ENCODE measurements at regions not wholly inside any gene's neighbourhood (a gene's known extent, or its start where the extent isn't known, plus 50 kb on each side); places are given as distances from the start of the nearest gene placed in this dataset.

DNA sequence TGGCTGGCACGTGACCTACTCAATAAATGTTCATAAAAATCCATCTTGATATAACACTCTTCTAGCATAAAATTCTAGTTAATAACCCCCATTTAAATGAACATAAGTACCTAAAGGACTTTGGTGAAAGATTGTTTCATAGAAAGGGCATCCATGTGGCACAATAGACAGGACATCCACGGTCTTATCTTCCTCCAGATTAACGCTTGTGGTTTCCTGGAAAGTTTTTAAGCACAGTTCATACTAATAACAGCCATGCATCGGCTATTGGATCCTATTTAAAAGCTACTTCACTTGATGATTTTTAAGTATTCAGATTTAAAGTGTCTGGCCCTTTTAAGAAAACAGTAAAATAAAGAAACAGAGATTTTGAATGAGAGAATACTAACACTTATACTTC is 288.3 kb downstream of the AHR start:
- H3K4me3 ChIP-seq (ENCODE audit: low read depth, low read length): no peak overlapping the region
- DNase-seq (ENCODE audit: low read depth): no peak
- TF ChIP-seq CTCF (IDR thresholded peaks at IDR 0.05; ENCODE audit: control insufficient read depth, extremely low read depth, insufficient read depth): no peak

DNA sequence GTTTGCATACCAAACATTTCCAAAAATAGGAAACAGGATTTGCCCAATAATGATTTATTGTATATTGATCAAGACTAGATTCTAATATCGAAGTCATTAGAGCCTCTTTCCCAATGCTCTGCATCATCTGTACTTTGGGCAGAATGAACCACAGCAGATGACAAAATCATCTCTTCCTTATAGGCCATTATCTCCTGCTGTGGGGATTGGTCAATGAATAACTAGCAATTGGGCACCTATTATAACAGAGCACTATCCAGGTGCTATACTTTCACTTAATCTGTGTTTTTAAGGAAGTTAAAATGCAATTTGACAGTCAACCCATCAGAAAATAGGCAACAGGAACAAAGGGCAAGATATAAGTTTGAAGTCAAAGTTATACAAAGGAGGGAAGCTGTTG is 290.3 kb downstream of the AHR start:
- no peak for TF ChIP-seq CTCF (IDR thresholded peaks at IDR 0.05; ENCODE audit: control insufficient read depth, extremely low read depth, insufficient read depth)
- no peak for DNase-seq (ENCODE audit: low read depth)
- no peak overlapping the region for H3K4me3 ChIP-seq (ENCODE audit: low read depth, low read length)

DNA sequence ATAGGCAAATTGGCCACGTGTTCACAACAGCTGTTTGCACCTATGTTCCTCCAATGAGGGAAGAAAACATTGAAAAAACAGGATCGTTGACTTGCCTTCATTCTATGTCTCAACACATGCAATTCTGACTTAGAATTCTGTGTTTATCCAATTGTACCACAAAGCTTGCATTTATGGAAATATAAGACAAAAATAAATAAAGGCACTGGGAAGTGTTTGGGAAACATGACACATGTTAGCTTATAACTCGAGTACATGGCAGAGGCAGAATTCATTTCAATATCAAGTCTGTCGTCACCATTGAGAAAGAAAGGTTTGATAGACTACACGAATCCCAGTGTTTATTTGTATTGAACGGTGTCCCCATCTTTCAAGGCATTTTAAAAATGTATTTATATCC is 291.2 kb downstream of the AHR start:
- no peak overlapping the region for H3K4me3 ChIP-seq (ENCODE audit: low read depth, low read length)
- no peak for TF ChIP-seq CTCF (IDR thresholded peaks at IDR 0.05; ENCODE audit: control insufficient read depth, extremely low read depth, insufficient read depth)
- DNase-seq (ENCODE audit: low read depth): no peak

DNA sequence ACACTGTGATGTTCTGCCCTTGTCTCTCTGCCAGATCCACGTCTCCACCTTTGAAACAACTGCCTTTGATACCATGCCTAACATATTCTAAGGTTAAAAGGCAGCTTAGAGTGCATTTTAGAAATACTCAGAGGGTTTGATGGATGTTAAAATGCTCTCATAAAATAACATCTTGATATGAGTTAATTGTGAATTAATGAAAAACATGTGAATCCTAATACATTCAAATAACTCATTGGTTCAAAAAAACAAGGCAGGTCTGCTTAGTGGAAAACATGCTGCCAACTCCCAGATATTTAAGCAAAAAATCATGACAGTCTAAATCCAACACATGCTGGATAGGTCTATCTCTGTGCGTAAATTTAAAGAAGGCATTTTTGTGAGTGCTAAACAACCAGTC is 291.8 kb downstream of the AHR start:
- DNase-seq (ENCODE audit: low read depth): no peak
- H3K4me3 ChIP-seq (ENCODE audit: low read depth, low read length): no peak overlapping the region
- TF ChIP-seq CTCF (IDR thresholded peaks at IDR 0.05; ENCODE audit: control insufficient read depth, extremely low read depth, insufficient read depth): no peak

- H3K4me3 ChIP-seq (ENCODE audit: low read depth, low read length): no peak overlapping the region
- no peak for TF ChIP-seq CTCF (IDR thresholded peaks at IDR 0.05; ENCODE audit: control insufficient read depth, extremely low read depth, insufficient read depth)
- DNase-seq (ENCODE audit: low read depth): no peak
These were observed 295.5 kb downstream of the AHR start for GRCh38 chr7:17593819-17594419.

DNA sequence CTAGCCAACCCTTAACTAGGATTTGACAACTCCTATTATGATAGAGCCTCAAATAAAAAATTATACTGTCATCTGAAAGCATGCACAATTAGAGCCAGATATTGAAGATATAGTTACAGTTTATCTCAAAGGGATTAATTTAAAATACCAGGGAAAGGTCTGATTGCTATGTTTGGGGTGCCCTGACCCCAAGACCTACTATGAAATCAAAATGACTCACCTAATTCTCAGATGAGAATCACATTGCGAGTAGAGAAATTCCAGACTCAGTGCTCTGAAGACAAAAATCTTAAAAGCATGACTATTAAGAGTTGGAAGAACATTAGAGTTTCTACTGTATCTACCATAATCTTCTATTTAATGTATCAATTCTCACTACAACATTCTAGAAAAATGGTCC is 297.1 kb downstream of the AHR start:
- DNase-seq (ENCODE audit: low read depth): no peak
- no peak overlapping the region for H3K4me3 ChIP-seq (ENCODE audit: low read depth, low read length)
- TF ChIP-seq CTCF (IDR thresholded peaks at IDR 0.05; ENCODE audit: control insufficient read depth, extremely low read depth, insufficient read depth): no peak

- TF ChIP-seq CTCF (IDR thresholded peaks at IDR 0.05; ENCODE audit: control insufficient read depth, extremely low read depth, insufficient read depth): no peak
- H3K4me3 ChIP-seq (ENCODE audit: low read depth, low read length): no peak overlapping the region
- no peak for DNase-seq (ENCODE audit: low read depth)
These were observed 299.9 kb downstream of the AHR start for GRCh38 chr7:17598305-17598704.
